GM12892 (cell line): ENCODE measurements at regions not wholly inside any gene's neighbourhood (a gene's known extent, or its start where the extent isn't known, plus 50 kb on each side); places are given as distances from the start of the nearest gene placed in this dataset.

Experiments used
- DNase-seq: peaks from one replicate; pipeline ENCODE4 v3.0.0; 2011; ENCODE audit not compliant: insufficient read length
- FAIRE-seq: peaks from 2 replicates; lab custom pipeline; 2011; peaks lifted over from hg19 to GRCh38; lab: Jason Lieb, UNC
- POLR2A ChIP-seq: IDR thresholded peaks from 2 replicates; pipeline ENCODE4 v1.6.1; 2011; ENCODE audit warnings: low read depth, low read length, control low read depth
- POLR2AphosphoS5 ChIP-seq: IDR thresholded peaks from 2 replicates; pipeline ENCODE4 v1.6.1; 2011; ENCODE audit warnings: low read depth, low read length, control low read depth
- TAF1 ChIP-seq: IDR thresholded peaks from 2 replicates; pipeline ENCODE4 v1.6.1; 2011; ENCODE audit warnings: low read depth, mild to moderate bottlenecking, control low read depth, low read length, borderline replicate concordance

- TF ChIP-seq TAF1 (no peak), POLR2AphosphoS5 (no peak), POLR2A (no peak)
- DNase-seq (no peak), FAIRE-seq (no peak)
Observed at GRCh38 chr4:57465321-57466056, 355.3 kb upstream of the IGFBP7 start.

- FAIRE-seq (no peak), DNase-seq (no peak)
- no peak for TF ChIP-seq TAF1
- TF ChIP-seq POLR2AphosphoS5, result no peak
- no peak for TF ChIP-seq POLR2A
Observed at GRCh38 chr4:57462843-57463242, 352.7 kb upstream of the IGFBP7 start.

GRCh38 chr4:57460967-57461366 lies 350.8 kb upstream of the IGFBP7 start:
- TF ChIP-seq POLR2A (no peak), TAF1 (no peak), POLR2AphosphoS5 (no peak)
- FAIRE-seq, result no peak
- no peak for DNase-seq

GRCh38 chr4:57448901-57449300 lies 338.7 kb upstream of the IGFBP7 start:
- no peak for DNase-seq
- TF ChIP-seq POLR2A (no peak), POLR2AphosphoS5 (no peak), TAF1 (no peak)
- FAIRE-seq, result no peak

GRCh38 chr4:57448452-57448851 lies 338.3 kb upstream of the IGFBP7 start:
- FAIRE-seq (no peak), DNase-seq (no peak)
- TF ChIP-seq POLR2A (no peak), POLR2AphosphoS5 (no peak), TAF1 (no peak)

- no peak for TF ChIP-seq POLR2AphosphoS5
- no peak for TF ChIP-seq TAF1
- no peak for TF ChIP-seq POLR2A
- DNase-seq, result no peak
- FAIRE-seq, result no peak
Observed at GRCh38 chr4:57446266-57446665, 336.1 kb upstream of the IGFBP7 start.

- FAIRE-seq (no peak), DNase-seq (no peak)
- TF ChIP-seq POLR2A (no peak), TAF1 (no peak), POLR2AphosphoS5 (no peak)
Observed at GRCh38 chr4:57445686-57446085, 335.5 kb upstream of the IGFBP7 start.

- FAIRE-seq, result no peak
- no peak for TF ChIP-seq POLR2AphosphoS5
- no peak for DNase-seq
Observed at GRCh38 chr4:57444671-57445070, 334.5 kb upstream of the IGFBP7 start.

GRCh38 chr4:57443787-57444186 lies 333.6 kb upstream of the IGFBP7 start:
- TF ChIP-seq POLR2A (no peak), TAF1 (no peak), POLR2AphosphoS5 (no peak)
- no peak for FAIRE-seq
- no peak for DNase-seq

- TF ChIP-seq POLR2A, result no peak
- no peak for TF ChIP-seq TAF1
- no peak for TF ChIP-seq POLR2AphosphoS5
- no peak for FAIRE-seq
- DNase-seq, result no peak
Observed at GRCh38 chr4:57443308-57443707, 333.1 kb upstream of the IGFBP7 start.

- FAIRE-seq (peak; percentile 56), DNase-seq (no peak)
- no peak for TF ChIP-seq POLR2AphosphoS5
- TF ChIP-seq TAF1, result no peak
- TF ChIP-seq POLR2A, result no peak
Observed at GRCh38 chr4:57442831-57443291, 332.7 kb upstream of the IGFBP7 start.

- no peak for TF ChIP-seq TAF1
- TF ChIP-seq POLR2AphosphoS5, result no peak
- TF ChIP-seq POLR2A, result no peak
- DNase-seq (no peak), FAIRE-seq (no peak)
Observed at GRCh38 chr4:57442241-57442640, 332.1 kb upstream of the IGFBP7 start.

GRCh38 chr4:57437649-57438048 lies 327.5 kb upstream of the IGFBP7 start:
- FAIRE-seq (no peak), DNase-seq (no peak)
- TF ChIP-seq POLR2A (no peak), POLR2AphosphoS5 (no peak), TAF1 (no peak)
